ES-I3 (cell line): ENCODE measurements at regions not wholly inside any gene's neighbourhood (a gene's known extent, or its start where the extent isn't known, plus 50 kb on each side); places are given as distances from the start of the nearest gene placed in this dataset.

Experiments used
- H3K36me3 ChIP-seq: 2 replicates; pipeline ENCODE4 v1.6.1; 2013; ENCODE audit warnings: mild to moderate bottlenecking, low read length, control low read depth, moderate library complexity; ENCODE audit not compliant: insufficient read depth
- H3K4me1 ChIP-seq: 2 replicates; pipeline ENCODE4 v1.6.1; 2013; ENCODE audit warnings: mild to moderate bottlenecking, control low read depth, low read length; ENCODE audit not compliant: insufficient read depth
- H3K9ac ChIP-seq: 2 replicates; pipeline ENCODE4 v1.6.1; 2013; ENCODE audit warnings: low read depth, mild to moderate bottlenecking, low read length, moderate library complexity
- H3K9me3 ChIP-seq: 2 replicates; pipeline ENCODE4 v1.6.1; 2013; ENCODE audit warnings: mild to moderate bottlenecking, low read length, moderate library complexity; ENCODE audit not compliant: control insufficient read depth, insufficient read depth

DNA sequence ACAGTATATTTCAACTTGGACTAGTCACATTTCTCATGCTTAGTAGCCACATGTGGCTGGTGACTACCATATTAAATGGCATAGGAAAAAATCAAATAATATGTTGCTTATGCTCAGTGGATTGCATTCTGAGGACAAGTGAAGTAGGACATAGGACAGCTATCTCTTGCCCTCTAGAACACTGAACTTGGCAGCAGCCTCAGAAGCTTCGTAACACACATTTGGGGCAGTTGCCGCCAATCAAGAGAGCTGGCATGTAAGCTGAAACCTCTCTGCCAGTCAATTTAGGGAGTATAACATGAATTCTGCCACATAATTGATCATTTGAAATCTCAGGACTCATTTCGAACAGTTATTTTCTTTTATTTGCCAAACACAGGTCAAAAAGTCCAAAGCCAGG is 505.5 kb downstream of the MAT2B start:
- no peaks in the 10 kb centered on the region for H3K9me3 ChIP-seq
- no peaks in the 10 kb centered on the region for H3K4me1 ChIP-seq
- H3K36me3 ChIP-seq: no peaks in the 10 kb centered on the region
- no peak overlapping the region for H3K9ac ChIP-seq

DNA sequence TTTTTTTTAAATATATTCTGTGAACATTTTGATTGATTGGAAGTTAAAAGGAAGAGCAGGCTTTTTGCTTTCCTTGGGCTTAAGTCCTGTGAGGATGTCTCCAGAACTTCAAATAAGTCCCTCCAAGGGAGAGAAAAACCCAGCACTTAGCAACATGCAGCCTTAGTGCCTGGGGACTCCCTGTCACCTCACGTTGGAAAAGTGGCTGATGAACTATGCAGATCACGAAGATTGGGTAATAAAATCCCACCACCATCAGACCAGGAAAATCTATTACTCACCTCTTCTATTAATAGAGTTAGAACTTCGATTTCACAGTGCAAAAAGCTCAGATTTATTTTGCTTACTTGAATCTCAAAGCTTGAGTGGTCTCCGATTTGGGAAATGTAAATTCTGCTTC is 507.0 kb downstream of the MAT2B start:
- Histone ChIP-seq H3K9me3 (no peaks in the 10 kb centered on the region), H3K4me1 (no peaks in the 10 kb centered on the region), H3K9ac (no peak overlapping the region), H3K36me3 (no peaks in the 10 kb centered on the region)

DNA sequence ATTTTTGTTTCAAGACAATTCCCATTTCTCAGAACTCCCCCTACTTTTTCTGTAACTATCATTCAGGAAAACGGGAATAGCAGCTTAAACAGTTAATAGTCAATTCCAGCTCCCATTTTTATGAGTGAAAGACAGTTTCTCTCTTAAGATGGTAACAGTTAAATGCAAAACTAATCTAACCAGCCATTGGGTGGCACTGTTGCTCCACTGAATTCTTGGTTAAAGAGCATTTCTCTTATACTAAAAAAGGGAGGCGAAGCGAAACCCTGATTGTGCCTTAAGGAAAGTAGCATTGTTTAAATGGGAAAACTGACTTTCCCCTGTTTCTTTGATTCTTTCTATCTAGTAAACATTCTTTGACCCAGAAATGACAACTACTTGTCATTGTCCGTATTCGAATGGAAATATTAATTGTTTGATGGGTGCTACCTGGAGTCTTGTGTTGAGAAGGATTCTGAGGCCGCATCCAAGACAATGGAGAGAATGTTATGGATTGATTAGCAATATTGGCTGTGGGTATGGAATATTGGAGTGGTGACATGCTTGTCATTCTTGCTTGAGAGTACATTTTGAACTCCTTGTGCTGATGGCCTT is 507.8 kb downstream of the MAT2B start:
- Histone ChIP-seq H3K9ac (no peak overlapping the region), H3K36me3 (no peaks in the 10 kb centered on the region), H3K9me3 (no peaks in the 10 kb centered on the region), H3K4me1 (no peaks in the 10 kb centered on the region)

DNA sequence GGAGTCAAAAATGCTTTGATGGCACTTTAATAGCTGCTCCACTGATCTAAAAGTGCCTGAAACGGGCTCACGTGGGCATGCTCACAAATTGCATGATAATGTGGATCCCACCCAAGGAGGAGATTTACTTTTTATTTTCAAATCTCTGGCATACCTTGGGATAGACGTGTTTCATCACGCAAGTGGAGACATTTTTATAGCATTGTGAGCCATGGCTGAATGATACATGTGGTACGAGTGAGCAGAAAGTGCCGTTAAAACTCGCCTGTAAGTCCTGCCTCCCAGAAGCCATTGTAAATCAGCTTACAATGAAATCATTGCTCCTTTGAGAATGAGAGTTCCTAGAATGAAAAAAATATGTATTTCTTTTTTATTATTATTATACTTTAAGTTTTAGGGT is 514.7 kb downstream of the MAT2B start:
- H3K9me3 ChIP-seq: no peaks in the 10 kb centered on the region
- H3K4me1 ChIP-seq: no peaks in the 10 kb centered on the region
- no peaks in the 10 kb centered on the region for H3K36me3 ChIP-seq
- H3K9ac ChIP-seq: no peak overlapping the region

DNA sequence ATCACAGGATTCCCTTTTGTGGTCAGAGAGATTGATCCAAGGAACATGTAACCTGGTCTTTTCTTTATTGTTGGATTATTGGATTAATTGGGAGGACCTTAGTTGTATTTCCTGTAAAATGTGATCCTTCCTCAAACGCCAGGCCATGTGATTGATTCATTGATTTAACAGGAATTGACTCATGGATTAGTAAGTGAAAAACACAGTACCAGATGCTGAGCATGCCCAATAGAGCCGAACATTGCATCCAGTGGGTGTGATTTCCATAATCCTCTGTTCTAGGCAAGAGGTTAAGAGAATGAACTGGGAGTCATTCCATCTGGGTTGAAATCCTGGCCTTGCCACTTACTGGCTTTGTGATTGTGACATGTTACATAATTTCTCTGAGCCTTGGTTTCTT is 522.3 kb downstream of the MAT2B start:
- no peaks in the 10 kb centered on the region for H3K4me1 ChIP-seq
- no peaks in the 10 kb centered on the region for H3K36me3 ChIP-seq
- no peaks in the 10 kb centered on the region for H3K9me3 ChIP-seq
- no peak overlapping the region for H3K9ac ChIP-seq

DNA sequence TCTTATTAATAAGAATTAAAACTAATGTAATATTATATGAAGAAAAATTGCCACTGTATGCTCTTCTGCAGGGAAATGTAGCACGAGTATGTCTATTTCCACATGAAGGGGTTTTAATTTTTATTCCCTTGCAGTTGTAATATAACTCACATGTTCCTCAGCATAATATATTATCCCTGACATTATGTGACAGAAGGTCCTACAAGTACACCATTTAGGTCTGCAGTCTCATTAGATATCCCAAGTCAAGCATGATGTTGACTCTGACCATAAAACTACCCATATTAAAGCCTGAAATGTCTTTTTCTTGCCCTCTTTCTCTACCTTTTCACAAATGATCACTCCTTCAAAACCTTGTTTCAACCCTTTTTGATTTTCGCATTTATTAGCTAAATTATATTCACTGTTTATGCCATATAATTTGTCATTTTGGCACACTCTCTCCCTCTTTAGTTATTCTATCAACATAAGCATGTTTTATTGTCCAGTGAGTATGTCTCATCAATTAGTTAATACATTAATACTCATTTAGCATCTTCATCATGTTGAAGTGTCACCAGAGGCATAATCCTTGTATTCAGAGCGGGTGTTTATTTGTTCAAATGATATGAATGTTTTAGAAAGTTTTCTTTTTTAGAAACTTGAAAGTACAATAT is 532.8 kb downstream of the MAT2B start:
- no peak overlapping the region for H3K9ac ChIP-seq
- H3K36me3 ChIP-seq: no peaks in the 10 kb centered on the region
- no peaks in the 10 kb centered on the region for H3K4me1 ChIP-seq
- H3K9me3 ChIP-seq: no peaks in the 10 kb centered on the region

DNA sequence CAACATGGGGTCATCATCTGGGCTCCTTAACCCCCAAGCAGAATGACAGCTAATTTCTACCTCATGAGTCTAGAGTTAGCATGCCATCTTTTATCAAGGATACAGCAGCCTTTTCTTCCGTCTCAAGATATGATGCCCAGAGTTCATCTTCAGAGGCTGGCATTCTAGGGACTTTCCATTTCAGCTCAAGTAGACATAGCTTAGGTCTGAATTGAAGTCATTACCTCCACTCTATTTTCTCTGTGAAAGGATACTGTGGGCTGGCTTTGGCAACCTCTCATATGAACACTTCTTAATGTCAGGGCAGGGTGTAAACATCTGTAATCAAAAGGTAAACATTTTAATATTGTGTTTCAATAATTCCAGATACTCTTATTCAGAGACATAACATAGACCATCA is 535.7 kb downstream of the MAT2B start:
- no peaks in the 10 kb centered on the region for H3K36me3 ChIP-seq
- no peaks in the 10 kb centered on the region for H3K9me3 ChIP-seq
- H3K9ac ChIP-seq: no peak overlapping the region
- H3K4me1 ChIP-seq: no peaks in the 10 kb centered on the region

DNA sequence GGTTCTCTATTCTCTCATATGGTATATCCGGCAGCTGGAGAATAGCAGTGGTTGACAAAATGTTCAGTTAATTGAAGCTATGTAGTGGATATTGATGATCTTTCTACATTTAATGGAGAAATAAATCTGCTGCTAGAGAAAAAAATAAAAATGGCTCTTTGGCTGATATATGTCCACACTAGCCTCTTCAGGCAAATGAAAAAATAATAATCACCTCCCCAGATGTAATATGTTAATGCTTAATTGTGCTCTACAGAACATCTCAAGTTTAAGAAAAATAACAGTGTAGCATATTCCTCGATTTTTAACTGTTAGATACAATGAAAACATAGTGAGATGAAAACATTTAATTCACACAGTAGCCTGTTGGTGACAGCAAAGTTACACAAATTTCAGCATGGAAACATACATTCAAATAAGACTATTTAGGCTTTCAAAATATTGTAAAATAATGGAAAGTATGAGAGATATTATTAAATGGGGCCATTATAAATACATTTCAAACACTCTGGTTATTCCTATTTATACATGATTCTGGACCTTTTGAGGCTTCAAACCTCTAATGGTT is 543.0 kb downstream of the MAT2B start:
- Histone ChIP-seq H3K9ac (no peak overlapping the region), H3K36me3 (no peaks in the 10 kb centered on the region), H3K9me3 (no peaks in the 10 kb centered on the region), H3K4me1 (no peaks in the 10 kb centered on the region; the same call in 1 of the 2 replicates)

DNA sequence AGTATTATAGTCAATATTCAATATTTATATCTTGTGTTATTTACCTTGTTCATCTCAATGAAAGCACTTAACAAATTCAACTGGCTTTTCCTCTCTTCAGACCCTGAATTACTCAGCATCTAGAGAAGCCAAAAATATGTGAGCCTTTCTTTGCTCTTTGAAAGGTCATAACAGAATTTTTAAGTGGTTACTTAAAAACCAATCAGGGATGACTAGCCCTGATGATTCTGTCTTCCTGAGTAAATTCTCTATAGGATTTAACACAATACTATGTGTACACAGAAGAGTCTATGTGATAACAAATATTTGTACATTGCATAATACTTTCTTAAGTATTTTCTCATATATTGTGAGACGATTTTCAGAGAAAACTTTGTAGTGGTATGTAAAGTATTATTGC is 546.3 kb downstream of the MAT2B start:
- H3K9me3 ChIP-seq: no peaks in the 10 kb centered on the region
- H3K36me3 ChIP-seq: no peaks in the 10 kb centered on the region
- no peak overlapping the region for H3K9ac ChIP-seq
- H3K4me1 ChIP-seq: no peaks in the 10 kb centered on the region; the same call in 1 of the 2 replicates

DNA sequence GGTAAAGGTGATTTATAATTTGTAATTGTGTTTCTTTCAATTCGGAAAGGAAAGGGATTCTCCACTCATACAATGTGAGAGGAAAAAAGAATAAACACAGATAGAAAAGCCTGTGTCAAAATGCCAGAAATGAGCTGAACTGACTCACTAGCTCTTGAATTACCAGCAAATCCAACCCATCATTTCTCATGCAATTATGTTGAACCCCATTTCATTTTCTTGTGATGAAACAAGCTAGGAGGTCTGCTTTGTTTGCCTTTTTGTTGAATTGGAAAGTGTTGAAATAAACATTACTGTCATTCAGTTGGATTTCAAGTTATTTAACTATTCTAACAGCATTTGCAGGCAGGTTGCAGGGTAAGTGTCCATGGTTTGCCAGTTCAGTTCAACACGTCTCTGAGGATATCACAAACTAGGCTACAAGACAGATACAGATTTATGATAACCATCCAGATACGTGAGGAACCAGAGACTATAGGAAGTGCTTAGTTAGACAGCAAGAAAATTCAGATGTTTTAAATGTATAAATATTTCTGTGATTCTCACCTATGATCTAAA is 547.2 kb downstream of the MAT2B start:
- H3K36me3 ChIP-seq: no peaks in the 10 kb centered on the region
- no peak overlapping the region for H3K9ac ChIP-seq

DNA sequence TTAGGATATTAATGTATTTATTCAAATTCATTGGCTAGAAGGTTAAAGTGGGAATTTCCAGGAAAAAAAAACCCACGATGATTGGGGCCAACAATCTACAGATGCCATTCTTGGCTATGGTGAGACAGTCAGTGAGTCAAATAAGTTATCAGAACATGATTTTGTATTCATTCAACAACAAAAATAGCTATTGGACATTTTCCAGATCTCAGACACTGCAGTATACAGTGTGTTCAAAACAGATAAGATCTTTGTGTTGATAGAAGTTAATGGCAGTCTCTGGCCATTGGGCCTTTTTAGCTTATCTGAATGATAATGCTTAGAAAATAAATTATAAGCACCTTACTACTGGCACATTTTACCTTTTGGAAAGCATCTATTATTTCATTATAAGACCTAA is 547.7 kb downstream of the MAT2B start:
- no peaks in the 10 kb centered on the region for H3K36me3 ChIP-seq
- no peaks in the 10 kb centered on the region; the same call in 1 of the 2 replicates for H3K4me1 ChIP-seq
- H3K9me3 ChIP-seq: no peaks in the 10 kb centered on the region
- no peak overlapping the region for H3K9ac ChIP-seq

More for the DNA sequence above, 547.2 kb downstream of the MAT2B start:
- Histone ChIP-seq H3K4me1 (no peaks in the 10 kb centered on the region; the same call in 1 of the 2 replicates), H3K9me3 (no peaks in the 10 kb centered on the region)

DNA sequence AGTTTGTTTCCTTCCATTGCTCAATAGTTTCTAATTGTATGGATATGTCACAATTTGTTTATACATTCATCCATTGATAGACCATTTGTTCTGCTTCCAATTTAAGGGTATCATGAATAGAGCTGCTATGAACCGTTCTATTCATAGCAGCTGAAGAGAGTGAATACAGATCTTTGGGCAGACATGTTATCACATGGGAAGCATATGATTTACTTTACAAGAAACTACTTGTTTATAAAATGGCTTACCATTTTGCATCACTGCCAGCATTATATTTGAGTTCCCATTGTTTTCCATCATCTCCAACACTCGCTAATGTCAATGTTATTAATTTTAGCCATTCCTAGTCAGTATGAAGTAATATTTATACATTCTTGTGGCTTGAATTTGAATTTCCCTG is 549.0 kb downstream of the MAT2B start:
- no peaks in the 10 kb centered on the region; the same call in 1 of the 2 replicates for H3K4me1 ChIP-seq
- H3K9me3 ChIP-seq: no peaks in the 10 kb centered on the region

DNA sequence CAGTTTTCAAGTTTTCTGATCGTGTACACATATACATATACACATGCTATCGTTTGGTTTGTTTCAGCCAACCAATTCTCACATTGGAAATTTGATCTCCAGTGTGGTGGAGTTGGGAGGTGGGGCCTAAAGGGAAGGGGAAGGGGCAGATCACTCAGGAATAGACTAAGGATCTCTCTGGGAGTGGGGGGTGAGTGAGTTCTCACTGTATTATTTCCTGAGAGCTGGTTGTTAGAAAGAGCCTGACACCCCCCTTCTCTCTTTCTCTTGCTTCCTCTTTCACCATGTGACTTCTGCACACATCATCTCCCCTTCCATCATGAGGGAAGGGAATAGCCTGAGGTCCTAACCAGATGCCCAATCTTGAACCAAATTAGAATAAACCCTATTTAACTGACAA is 551.7 kb downstream of the MAT2B start:
- Histone ChIP-seq H3K9me3 (no peaks in the 10 kb centered on the region), H3K9ac (no peak overlapping the region), H3K36me3 (no peaks in the 10 kb centered on the region), H3K4me1 (no peaks in the 10 kb centered on the region; the same call in 1 of the 2 replicates)

More for the DNA sequence above, 549.0 kb downstream of the MAT2B start:
- no peak overlapping the region for H3K9ac ChIP-seq
- H3K36me3 ChIP-seq: no peaks in the 10 kb centered on the region

DNA sequence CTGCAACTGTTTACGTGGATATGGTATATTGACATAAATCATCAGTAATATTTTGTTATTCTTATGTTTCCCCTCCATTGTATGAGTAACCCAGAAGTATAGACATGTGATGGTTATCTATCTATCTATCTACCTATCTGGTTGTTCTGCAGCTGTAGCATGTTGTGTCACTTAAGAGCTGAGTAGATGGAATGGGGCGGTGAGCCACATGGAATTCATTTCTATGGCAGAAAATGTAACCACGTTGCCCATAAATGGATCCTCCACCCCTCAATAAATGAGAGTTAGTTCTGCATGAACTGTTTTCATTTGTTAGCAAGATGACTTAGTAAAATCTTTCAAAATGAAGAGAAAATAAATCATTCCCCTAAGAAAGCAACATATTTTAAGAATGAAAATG is 553.2 kb downstream of the MAT2B start:
- H3K9me3 ChIP-seq: no peaks in the 10 kb centered on the region
- H3K36me3 ChIP-seq: no peaks in the 10 kb centered on the region
- no peaks in the 10 kb centered on the region for H3K4me1 ChIP-seq
- H3K9ac ChIP-seq: no peak overlapping the region

DNA sequence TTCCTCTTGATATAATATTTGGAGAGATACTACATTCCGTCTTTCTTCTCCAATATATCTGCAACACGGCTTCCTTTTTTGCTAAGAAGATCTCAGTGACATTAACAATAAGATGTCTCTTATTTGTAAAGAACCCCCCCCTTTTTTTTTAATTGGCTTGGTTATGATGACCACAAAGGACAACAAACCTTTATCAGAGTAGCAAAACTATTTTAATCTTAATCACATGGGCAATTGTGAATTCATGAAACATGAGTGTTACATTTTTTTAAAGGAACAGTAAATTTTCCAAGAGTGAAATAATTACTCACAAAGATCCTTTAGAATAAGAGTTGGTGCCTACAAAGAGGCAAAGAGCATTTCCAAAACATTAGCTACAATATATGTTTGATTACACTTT is 554.1 kb downstream of the MAT2B start:
- Histone ChIP-seq H3K36me3 (no peaks in the 10 kb centered on the region), H3K4me1 (no peaks in the 10 kb centered on the region)

More for the DNA sequence above, 554.1 kb downstream of the MAT2B start:
- no peak overlapping the region for H3K9ac ChIP-seq
- no peaks in the 10 kb centered on the region for H3K9me3 ChIP-seq
